GM23338 (cell line): ENCODE measurements at regions not wholly inside any gene's neighbourhood (a gene's known extent, or its start where the extent isn't known, plus 50 kb on each side); places are given as distances from the start of the nearest gene placed in this dataset.
"Not testable (repeated sequence)": the region's sequence is repeated elsewhere in the genome, so short reads cannot be mapped to it uniquely, and the experiment has no call there.

Source experiments
- ATAC-seq: fragments of 200-7000 bp; cut with Tn5 transposase; 3 replicates; pipeline ENCODE4 v1.9.1; 2020
- DNase-seq: peaks from one replicate; pipeline ENCODE4 v3.0.0-alpha.2; 2015; ENCODE audit warnings: low spot score
- H2AFZ ChIP-seq: fragments of 200-600 bp; sonication (generic); 2 replicates; pipeline ENCODE4 v1.8.0; 2016; ENCODE audit warnings: antibody characterized with exemption, mild to moderate bottlenecking, moderate library complexity
- H3F3A ChIP-seq: fragments of 200-600 bp; sonication (generic); replicated peaks from 2 replicates; pipeline ENCODE4 v1.8.0; 2017; ENCODE audit warnings: antibody characterized with exemption, mixed run types, low read depth
- H3K27ac ChIP-seq: fragments of 200-600 bp; sonication (generic); 2 replicates; pipeline ENCODE4 v1.6.1; 2016; ENCODE audit warnings: low read depth
- H3K27me3 ChIP-seq: fragments of 200-600 bp; sonication (generic); 2 replicates; pipeline ENCODE4 v1.8.0; 2016; ENCODE audit warnings: mild to moderate bottlenecking, mixed run types, moderate library complexity; ENCODE audit not compliant: insufficient read depth
- H3K36me3 ChIP-seq: fragments of 200-600 bp; sonication (generic); 2 replicates; pipeline ENCODE4 v1.8.0; 2016; ENCODE audit warnings: mild to moderate bottlenecking; ENCODE audit not compliant: insufficient read depth
- H3K4me1 ChIP-seq: fragments of 200-600 bp; sonication (generic); 2 replicates; pipeline ENCODE4 v1.8.0; 2016; ENCODE audit warnings: mild to moderate bottlenecking, moderate library complexity; ENCODE audit not compliant: insufficient read depth
- H3K4me2 ChIP-seq: fragments of 200-600 bp; sonication (generic); 2 replicates; pipeline ENCODE4 v1.7.1; 2017; ENCODE audit warnings: mixed run types
- H3K4me3 ChIP-seq: fragments of 200-600 bp; sonication (generic); 2 replicates; pipeline ENCODE4 v1.6.1; 2016; ENCODE audit warnings: mixed run types
- H3K79me2 ChIP-seq: fragments of 200-600 bp; sonication (generic); replicated peaks from 2 replicates; pipeline ENCODE4 v1.8.0; 2017; ENCODE audit warnings: mild to moderate bottlenecking; ENCODE audit not compliant: insufficient read depth
- H3K9me2 ChIP-seq: fragments of 200-600 bp; sonication (generic); 2 replicates; pipeline ENCODE4 v1.8.0; 2017; ENCODE audit not compliant: insufficient read depth
- H4K20me1 ChIP-seq: fragments of 200-600 bp; sonication (generic); replicated peaks from 2 replicates; pipeline ENCODE4 v1.8.0; 2017; ENCODE audit warnings: mild to moderate bottlenecking; ENCODE audit not compliant: insufficient read depth
- H3K27ac Mint-ChIP-seq: 2 replicates; pipeline ENCODE4 v1.8.0; 2020; ENCODE audit warnings: inconsistent platforms, mild to moderate bottlenecking, moderate library complexity, mixed read lengths
- H3K27me3 Mint-ChIP-seq: 3 replicates; pipeline ENCODE4 v1.8.0; 2022; ENCODE audit warnings: low read depth, mild to moderate bottlenecking, moderate library complexity, mixed read lengths, inconsistent platforms; ENCODE audit not compliant: insufficient read depth, poor library complexity
- H3K36me3 Mint-ChIP-seq: 3 replicates; pipeline ENCODE4 v1.8.0; 2021; ENCODE audit warnings: low read depth, mild to moderate bottlenecking, inconsistent platforms, moderate library complexity, mixed read lengths
- H3K4me1 Mint-ChIP-seq: 3 replicates; pipeline ENCODE4 v1.8.0; 2020; ENCODE audit warnings: mild to moderate bottlenecking, inconsistent platforms, mixed read lengths
- H3K4me3 Mint-ChIP-seq: 3 replicates; pipeline ENCODE4 v1.8.0; 2021; ENCODE audit warnings: moderate library complexity, mild to moderate bottlenecking, inconsistent platforms, mixed read lengths
- H3K9me3 Mint-ChIP-seq: 3 replicates; pipeline ENCODE4 v1.8.0; 2020; ENCODE audit warnings: moderate library complexity, mild to moderate bottlenecking, inconsistent platforms, mixed read lengths
- JUNB ChIP-seq: IDR thresholded peaks from one replicate; pipeline ENCODE4 v1.6.1; 2016; ENCODE audit warnings: antibody characterized with exemption; ENCODE audit not compliant: unreplicated experiment
- ZNF114 ChIP-seq: fragments of 250-450 bp; sonication (Bioruptor Pico); IDR thresholded peaks from 2 replicates; pipeline ENCODE4 v1.5.0; 2020; ENCODE audit warnings: mild to moderate bottlenecking, moderate library complexity
- TF ChIP-seq, protein P1 (sequence below): IDR thresholded peaks from one replicate; pipeline ENCODE4 v1.6.1; 2018; ENCODE audit warnings: antibody characterized with exemption; ENCODE audit not compliant: unreplicated experiment
- TF ChIP-seq, protein P2 (sequence below), 2 experiments: fragments of 200-600 bp in 1 of 2; sonication (generic) in 1 of 2; conservative IDR thresholded peaks; 2 replicates each; pipeline versions ENCODE4 v1.5.1 to v1.6.1; 2016 to 2017; ENCODE audit warnings: antibody characterized with exemption in 2 of 2, low read depth in 2 of 2, mild to moderate bottlenecking in 2 of 2, moderate library complexity in 1 of 2

DNA sequence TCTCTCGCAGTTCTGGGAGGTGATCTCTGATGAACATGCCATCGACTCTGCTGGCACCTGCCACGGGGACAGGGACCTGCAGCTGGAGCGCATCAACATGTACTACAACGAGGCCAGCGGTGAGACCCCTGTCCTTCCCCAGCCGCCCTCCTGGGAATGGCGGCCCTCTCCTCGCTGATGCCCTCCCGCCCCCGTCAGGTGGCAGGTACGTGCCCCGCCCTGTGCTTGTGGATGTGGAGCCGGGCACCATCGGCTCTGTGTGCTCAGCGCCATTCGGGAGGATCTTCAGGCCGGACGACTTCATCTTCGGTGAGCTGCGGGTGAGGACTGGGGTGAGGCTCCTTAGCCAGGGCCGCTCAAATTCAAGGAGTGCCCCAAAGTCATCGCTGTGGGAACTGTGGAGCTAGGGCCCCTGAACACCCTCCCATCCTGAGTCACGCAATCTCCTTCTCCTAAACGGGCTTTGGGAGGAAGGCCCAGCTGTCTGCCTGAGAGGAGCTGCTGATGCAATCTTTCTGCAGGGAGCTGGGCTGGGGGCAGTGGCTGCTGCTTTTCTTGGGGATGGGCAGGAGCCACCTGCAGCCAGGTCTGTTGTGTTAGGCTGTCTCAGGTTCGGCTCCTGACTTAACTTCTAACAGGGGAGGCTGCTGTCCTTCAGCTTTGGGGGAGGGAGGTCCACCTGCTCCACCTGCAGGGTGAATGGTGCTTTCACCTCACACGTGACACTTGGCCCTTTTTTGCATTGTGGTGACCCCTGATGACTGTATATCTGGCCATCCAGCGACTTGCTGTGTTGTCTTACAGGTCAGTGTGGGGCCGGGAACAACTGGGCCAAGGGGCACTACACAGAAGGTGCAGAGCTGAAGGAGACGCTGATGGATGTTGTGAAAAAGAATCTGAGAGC lies 56.6 kb upstream of the ZNF678 start:
- not testable (repeated sequence) for H3K27ac ChIP-seq, H3K4me1 Mint-ChIP-seq

DNA sequence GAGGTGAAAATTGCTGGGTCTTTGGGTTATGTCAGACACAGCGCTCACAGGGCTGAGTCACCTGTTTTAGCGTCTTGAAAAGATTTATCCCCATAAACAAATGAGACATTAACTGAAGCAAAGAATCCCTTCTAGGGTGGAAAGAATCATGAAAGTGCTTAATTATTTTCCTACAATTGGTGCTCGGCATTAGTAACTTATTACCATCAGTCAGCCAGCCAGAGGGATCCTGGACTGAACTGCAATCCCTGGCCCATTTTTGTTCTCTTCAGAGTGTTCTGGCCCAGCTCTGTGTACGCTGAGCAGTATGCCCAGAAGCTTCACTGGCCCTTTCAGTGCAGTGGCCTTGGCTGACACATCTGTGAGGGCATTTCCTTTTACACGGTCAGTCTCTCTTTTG lies 67.3 kb upstream of the ZNF678 start:
- not testable (repeated sequence) for ATAC-seq, H3K27ac ChIP-seq, H3F3A ChIP-seq, H3K27me3 ChIP-seq, H3K4me3 ChIP-seq, H2AFZ ChIP-seq, H3K27me3 Mint-ChIP-seq, H3K36me3 Mint-ChIP-seq, H3K27ac Mint-ChIP-seq, H4K20me1 ChIP-seq, H3K4me2 ChIP-seq, H3K79me2 ChIP-seq, H3K4me3 Mint-ChIP-seq, H3K4me1 ChIP-seq, DNase-seq, H3K9me2 ChIP-seq, H3K4me1 Mint-ChIP-seq, H3K9me3 Mint-ChIP-seq, H3K36me3 ChIP-seq

More for the DNA sequence above, 56.6 kb upstream of the ZNF678 start:
- H3K9me3 Mint-ChIP-seq, H3K4me1 ChIP-seq, H3K4me3 ChIP-seq, H3K36me3 Mint-ChIP-seq, H2AFZ ChIP-seq, DNase-seq, H3F3A ChIP-seq, H3K4me2 ChIP-seq, H3K27ac Mint-ChIP-seq, H3K79me2 ChIP-seq, H3K9me2 ChIP-seq, H3K4me3 Mint-ChIP-seq, H3K27me3 ChIP-seq, H3K27me3 Mint-ChIP-seq, H4K20me1 ChIP-seq, H3K36me3 ChIP-seq: not testable (repeated sequence)
- ATAC-seq: peak; percentile 59

DNA sequence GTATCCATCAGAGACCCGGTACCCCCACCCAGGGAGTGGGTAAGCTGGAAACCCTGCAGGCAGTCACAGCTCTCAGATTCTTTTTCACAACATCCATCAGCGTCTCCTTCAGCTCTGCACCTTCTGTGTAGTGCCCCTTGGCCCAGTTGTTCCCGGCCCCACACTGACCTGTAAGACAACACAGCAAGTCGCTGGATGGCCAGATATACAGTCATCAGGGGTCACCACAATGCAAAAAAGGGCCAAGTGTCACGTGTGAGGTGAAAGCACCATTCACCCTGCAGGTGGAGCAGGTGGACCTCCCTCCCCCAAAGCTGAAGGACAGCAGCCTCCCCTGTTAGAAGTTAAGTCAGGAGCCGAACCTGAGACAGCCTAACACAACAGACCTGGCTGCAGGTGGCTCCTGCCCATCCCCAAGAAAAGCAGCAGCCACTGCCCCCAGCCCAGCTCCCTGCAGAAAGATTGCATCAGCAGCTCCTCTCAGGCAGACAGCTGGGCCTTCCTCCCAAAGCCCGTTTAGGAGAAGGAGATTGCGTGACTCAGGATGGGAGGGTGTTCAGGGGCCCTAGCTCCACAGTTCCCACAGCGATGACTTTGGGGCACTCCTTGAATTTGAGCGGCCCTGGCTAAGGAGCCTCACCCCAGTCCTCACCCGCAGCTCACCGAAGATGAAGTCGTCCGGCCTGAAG lies 69.3 kb upstream of the ZNF678 start:
- not testable (repeated sequence) for H3K27me3 Mint-ChIP-seq, DNase-seq, H3K4me2 ChIP-seq, H4K20me1 ChIP-seq, H3F3A ChIP-seq, H3K27ac ChIP-seq, H3K4me1 ChIP-seq, H3K79me2 ChIP-seq, H3K4me3 ChIP-seq, H3K27me3 ChIP-seq, H3K36me3 ChIP-seq, H3K9me3 Mint-ChIP-seq, H3K4me1 Mint-ChIP-seq, H2AFZ ChIP-seq, H3K36me3 Mint-ChIP-seq, H3K27ac Mint-ChIP-seq, H3K9me2 ChIP-seq, H3K4me3 Mint-ChIP-seq
- ATAC-seq: peak; percentile 58

DNA sequence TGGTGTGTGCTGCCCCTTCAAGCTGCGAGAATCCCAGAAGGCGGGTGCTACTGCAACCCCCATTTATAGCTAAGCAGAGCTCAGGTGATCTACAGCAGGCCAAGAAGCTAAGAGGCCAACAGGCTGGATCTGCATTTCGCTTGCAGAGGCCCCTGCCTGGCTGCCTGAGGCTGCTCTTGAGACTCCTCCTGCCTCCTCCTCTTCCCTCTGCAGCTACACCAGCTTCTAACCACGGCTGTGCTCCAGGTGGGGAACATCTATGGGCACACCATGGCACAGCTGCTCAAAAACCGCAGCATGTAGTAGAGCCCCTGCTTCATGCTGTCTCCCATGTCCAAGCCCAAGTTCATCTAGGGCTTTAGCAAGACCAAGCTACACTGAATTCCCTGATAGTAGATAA lies 72.9 kb upstream of the ZNF678 start:
- DNase-seq: no peak
- H3K36me3 Mint-ChIP-seq: peaks cover 19% of the 10 kb centered on the region
- Histone ChIP-seq H3K9me2 (0 out of 2 replicates have a peak, but pooled peaks cover 1% of the 10 kb centered on the region), H2AFZ (no peak overlapping the region), H4K20me1 (no peaks in the 10 kb centered on the region; the same call in 1 of the 2 replicates), H3K79me2 (no peaks in the 10 kb centered on the region), H3K27me3 (no peaks in the 10 kb centered on the region), H3K4me1 (no peaks in the 10 kb centered on the region), H3F3A (no peaks in the 10 kb centered on the region), H3K4me2 (no peak overlapping the region), H3K27ac (no peak overlapping the region), H3K36me3 (no peaks in the 10 kb centered on the region), H3K4me3 (no peak overlapping the region)
- no peak overlapping the region for H3K4me3 Mint-ChIP-seq
- peaks cover 5% of the 10 kb centered on the region for H3K27me3 Mint-ChIP-seq
- no peak overlapping the region for H3K27ac Mint-ChIP-seq
- peaks cover 32% of the 10 kb centered on the region for H3K9me3 Mint-ChIP-seq
- no peaks in the 10 kb centered on the region for H3K4me1 Mint-ChIP-seq
- ATAC-seq: no peak
- no peak for TF ChIP-seq JUNB
- TF ChIP-seq, protein P1, sequence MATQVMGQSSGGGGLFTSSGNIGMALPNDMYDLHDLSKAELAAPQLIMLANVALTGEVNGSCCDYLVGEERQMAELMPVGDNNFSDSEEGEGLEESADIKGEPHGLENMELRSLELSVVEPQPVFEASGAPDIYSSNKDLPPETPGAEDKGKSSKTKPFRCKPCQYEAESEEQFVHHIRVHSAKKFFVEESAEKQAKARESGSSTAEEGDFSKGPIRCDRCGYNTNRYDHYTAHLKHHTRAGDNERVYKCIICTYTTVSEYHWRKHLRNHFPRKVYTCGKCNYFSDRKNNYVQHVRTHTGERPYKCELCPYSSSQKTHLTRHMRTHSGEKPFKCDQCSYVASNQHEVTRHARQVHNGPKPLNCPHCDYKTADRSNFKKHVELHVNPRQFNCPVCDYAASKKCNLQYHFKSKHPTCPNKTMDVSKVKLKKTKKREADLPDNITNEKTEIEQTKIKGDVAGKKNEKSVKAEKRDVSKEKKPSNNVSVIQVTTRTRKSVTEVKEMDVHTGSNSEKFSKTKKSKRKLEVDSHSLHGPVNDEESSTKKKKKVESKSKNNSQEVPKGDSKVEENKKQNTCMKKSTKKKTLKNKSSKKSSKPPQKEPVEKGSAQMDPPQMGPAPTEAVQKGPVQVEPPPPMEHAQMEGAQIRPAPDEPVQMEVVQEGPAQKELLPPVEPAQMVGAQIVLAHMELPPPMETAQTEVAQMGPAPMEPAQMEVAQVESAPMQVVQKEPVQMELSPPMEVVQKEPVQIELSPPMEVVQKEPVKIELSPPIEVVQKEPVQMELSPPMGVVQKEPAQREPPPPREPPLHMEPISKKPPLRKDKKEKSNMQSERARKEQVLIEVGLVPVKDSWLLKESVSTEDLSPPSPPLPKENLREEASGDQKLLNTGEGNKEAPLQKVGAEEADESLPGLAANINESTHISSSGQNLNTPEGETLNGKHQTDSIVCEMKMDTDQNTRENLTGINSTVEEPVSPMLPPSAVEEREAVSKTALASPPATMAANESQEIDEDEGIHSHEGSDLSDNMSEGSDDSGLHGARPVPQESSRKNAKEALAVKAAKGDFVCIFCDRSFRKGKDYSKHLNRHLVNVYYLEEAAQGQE: no peak
- TF ChIP-seq, protein P2, sequence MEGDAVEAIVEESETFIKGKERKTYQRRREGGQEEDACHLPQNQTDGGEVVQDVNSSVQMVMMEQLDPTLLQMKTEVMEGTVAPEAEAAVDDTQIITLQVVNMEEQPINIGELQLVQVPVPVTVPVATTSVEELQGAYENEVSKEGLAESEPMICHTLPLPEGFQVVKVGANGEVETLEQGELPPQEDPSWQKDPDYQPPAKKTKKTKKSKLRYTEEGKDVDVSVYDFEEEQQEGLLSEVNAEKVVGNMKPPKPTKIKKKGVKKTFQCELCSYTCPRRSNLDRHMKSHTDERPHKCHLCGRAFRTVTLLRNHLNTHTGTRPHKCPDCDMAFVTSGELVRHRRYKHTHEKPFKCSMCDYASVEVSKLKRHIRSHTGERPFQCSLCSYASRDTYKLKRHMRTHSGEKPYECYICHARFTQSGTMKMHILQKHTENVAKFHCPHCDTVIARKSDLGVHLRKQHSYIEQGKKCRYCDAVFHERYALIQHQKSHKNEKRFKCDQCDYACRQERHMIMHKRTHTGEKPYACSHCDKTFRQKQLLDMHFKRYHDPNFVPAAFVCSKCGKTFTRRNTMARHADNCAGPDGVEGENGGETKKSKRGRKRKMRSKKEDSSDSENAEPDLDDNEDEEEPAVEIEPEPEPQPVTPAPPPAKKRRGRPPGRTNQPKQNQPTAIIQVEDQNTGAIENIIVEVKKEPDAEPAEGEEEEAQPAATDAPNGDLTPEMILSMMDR (conservative IDR thresholded peaks at IDR 0.05; ENCODE audit: low read depth in 2 of 2): no peak
- TF ChIP-seq ZNF114 (CRISPR knock-in tag): no peak
